ENCODE measurements at regions not wholly inside any gene's neighbourhood (a gene's known extent, or its start where the extent isn't known, plus 50 kb on each side); places are given as distances from the start of the nearest gene placed in this dataset.
A peak's percentile ranks its signal among the peaks of the same experiment; 100 is the strongest.

DNA sequence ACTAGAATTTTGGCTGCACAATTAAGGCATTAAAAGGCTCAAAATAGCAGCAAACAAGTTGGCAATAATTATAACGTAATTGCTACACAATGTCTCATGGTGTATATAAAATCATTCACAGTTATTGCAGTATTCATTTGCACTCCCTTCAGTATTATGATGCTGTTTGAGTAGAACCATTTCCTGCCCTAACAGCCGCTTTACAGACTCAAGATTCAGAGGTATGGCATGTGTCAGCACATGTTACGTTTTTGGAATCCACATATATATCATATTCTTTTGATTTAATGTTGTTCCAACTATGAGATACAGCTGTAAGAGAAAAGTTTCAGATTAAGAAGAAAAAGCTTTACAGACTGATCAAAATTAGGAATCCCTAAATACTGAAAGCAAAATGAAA lies 56.3 kb upstream of the NCKAP5 start:
- Histone ChIP-seq H3K27me3 (replicated peaks; ENCODE audit: control insufficient read depth, insufficient read depth, low read length) (no peaks in the 10 kb centered on the region), H3K9me3 (ENCODE audit: control insufficient read depth, low read length) (peaks cover 4% of the 10 kb centered on the region), H3K4me3 (ENCODE audit: low read length) (no peak overlapping the region), H3K9ac (ENCODE audit: low read length) (no peak overlapping the region), H3K4me1 (ENCODE audit: control insufficient read depth, insufficient read depth, low read length) (no peaks in the 10 kb centered on the region), H3K36me3 (ENCODE audit: control insufficient read depth, insufficient read depth, low read length, severe bottlenecking) (no peaks in the 10 kb centered on the region)
- no peak for DNase-seq (ENCODE audit: low read depth)

DNA sequence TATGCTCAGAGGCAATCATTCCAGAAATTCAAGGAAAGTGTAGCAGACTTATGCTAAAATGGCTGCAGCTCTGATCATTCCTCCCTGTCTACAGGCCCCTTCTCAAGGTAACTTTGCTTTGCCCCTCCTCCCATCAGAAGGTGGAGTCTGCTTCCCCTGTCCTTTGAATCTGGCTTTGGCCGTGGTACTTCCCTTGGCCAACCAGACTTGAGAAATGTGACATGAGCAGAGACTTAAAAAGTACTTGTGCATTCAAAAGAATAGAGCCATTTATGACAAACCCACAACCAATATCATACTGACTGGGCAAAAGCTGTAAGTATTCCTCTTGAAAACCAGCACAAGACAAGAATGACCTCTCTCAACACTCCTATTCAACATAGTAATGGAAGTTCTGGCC lies 59.5 kb upstream of the NCKAP5 start:
- H3K4me1 ChIP-seq (ENCODE audit: control insufficient read depth, insufficient read depth, low read length): no peaks in the 10 kb centered on the region

DNA sequence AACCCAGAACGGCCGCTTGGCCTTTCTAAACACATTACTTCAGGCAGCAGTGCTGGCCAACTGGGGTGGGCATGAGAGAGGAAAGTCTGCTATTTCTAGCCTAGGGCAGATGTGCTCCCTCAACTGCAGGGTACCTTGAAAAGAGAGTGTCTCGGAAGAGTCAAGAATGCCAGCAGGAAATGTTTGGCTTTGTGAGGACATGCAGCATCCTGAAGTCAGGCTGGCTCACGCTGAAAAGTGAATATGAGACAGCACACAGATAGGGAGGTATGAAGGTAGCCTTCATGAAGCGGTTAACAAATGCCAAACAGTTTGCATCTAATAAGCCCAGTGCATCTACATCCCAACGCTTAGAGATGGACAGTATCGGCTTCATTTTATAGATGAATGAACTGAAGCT lies 65.0 kb upstream of the NCKAP5 start:
- H3K9me3 ChIP-seq (ENCODE audit: control insufficient read depth, low read length): no peaks in the 10 kb centered on the region
- DNase-seq (ENCODE audit: low read depth): no peak
- peaks cover 9% of the 10 kb centered on the region for H3K4me1 ChIP-seq (ENCODE audit: control insufficient read depth, insufficient read depth, low read length)
- no peak overlapping the region for H3K9ac ChIP-seq (ENCODE audit: low read length)
- H3K36me3 ChIP-seq (ENCODE audit: control insufficient read depth, insufficient read depth, low read length, severe bottlenecking): no peaks in the 10 kb centered on the region
- peak overlapping the region; percentile 76 for H3K4me3 ChIP-seq (ENCODE audit: low read length)
- no peaks in the 10 kb centered on the region for H3K27me3 ChIP-seq (replicated peaks; ENCODE audit: control insufficient read depth, insufficient read depth, low read length)

More for the DNA sequence above, 59.5 kb upstream of the NCKAP5 start:
- DNase-seq (ENCODE audit: low read depth): no peak
- H3K4me3 ChIP-seq (ENCODE audit: low read length): no peak overlapping the region
- no peak overlapping the region for H3K9ac ChIP-seq (ENCODE audit: low read length)
- H3K36me3 ChIP-seq (ENCODE audit: control insufficient read depth, insufficient read depth, low read length, severe bottlenecking): no peaks in the 10 kb centered on the region
- H3K9me3 ChIP-seq (ENCODE audit: control insufficient read depth, low read length): no peaks in the 10 kb centered on the region
- no peaks in the 10 kb centered on the region for H3K27me3 ChIP-seq (replicated peaks; ENCODE audit: control insufficient read depth, insufficient read depth, low read length)

DNA sequence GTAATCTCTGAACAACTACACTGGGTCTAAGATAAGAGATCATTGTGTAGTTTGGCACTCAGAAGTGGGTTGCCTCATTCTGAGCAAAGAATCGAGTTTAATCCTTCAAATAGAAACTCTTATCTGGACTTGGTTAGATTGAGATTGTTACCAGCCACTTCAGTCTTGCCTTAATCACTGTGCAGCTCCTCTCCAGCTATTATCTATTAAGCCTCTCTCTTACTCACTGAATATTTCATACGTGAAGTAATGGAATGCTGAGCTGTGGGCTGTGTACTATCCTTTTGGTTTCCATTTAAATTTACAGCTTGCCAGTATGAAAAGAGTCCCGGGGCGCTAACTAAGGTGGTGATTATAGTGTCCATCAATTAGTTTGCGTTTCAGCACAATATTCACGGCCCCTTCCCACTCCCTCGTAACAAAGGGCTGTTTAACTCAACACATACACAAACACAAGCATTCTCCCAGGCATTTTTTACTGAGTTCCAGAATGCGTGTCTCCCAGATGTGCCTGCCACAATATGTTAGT lies 65.7 kb upstream of the NCKAP5 start:
- H3K4me3 ChIP-seq (ENCODE audit: low read length): peak overlapping the region; percentile 76
- no peaks in the 10 kb centered on the region for H3K9me3 ChIP-seq (ENCODE audit: control insufficient read depth, low read length)
- H3K36me3 ChIP-seq (ENCODE audit: control insufficient read depth, insufficient read depth, low read length, severe bottlenecking): no peaks in the 10 kb centered on the region
- H3K27me3 ChIP-seq (replicated peaks; ENCODE audit: control insufficient read depth, insufficient read depth, low read length): no peaks in the 10 kb centered on the region
- H3K9ac ChIP-seq (ENCODE audit: low read length): no peak overlapping the region
- DNase-seq (ENCODE audit: low read depth): no peak
- peaks cover 9% of the 10 kb centered on the region for H3K4me1 ChIP-seq (ENCODE audit: control insufficient read depth, insufficient read depth, low read length)

DNA sequence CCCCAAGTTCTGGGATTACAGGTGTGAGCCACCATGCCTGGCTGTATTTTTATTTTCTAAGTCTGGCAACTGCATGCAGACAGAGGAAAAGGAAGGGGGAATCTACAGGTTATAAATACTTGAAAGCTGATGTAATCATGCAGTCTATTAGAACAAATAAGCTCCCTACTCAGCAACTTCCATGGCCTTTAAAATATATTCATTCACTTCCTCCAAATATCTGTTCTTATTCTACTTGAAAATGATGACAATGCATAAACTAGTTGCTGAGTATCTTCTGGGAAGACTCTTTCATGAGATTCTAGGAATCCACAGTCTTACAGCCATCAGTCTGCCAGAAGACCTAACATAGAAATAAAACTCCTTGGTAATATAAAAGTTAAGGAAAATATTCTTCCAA lies 66.9 kb upstream of the NCKAP5 start:
- H3K4me3 ChIP-seq (ENCODE audit: low read length): no peak overlapping the region
- no peaks in the 10 kb centered on the region for H3K36me3 ChIP-seq (ENCODE audit: control insufficient read depth, insufficient read depth, low read length, severe bottlenecking)
- H3K4me1 ChIP-seq (ENCODE audit: control insufficient read depth, insufficient read depth, low read length): peaks cover 9% of the 10 kb centered on the region
- H3K27me3 ChIP-seq (replicated peaks; ENCODE audit: control insufficient read depth, insufficient read depth, low read length): no peaks in the 10 kb centered on the region
- no peaks in the 10 kb centered on the region for H3K9me3 ChIP-seq (ENCODE audit: control insufficient read depth, low read length)
- no peak overlapping the region for H3K9ac ChIP-seq (ENCODE audit: low read length)
- DNase-seq (ENCODE audit: low read depth): no peak

DNA sequence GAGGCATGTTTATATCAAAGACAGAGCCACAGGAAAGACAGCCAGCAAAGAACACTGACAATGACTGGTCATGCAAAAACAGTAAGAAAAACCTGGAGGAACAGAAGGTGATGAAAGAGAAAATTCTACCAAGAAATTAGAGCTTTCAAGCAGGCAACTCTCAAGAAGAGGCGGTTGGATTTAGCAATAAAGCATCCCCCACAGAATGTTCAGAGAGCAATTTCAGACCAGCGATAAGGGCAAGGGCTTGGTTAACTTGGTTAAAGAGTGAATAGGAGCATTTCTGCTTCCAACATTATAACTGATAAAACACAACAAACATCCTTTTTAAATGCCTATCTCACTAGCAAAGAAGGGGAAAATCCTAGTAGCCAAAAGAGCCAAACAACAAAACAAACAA lies 68.0 kb upstream of the NCKAP5 start:
- DNase-seq (ENCODE audit: low read depth): no peak
- Histone ChIP-seq H3K27me3 (replicated peaks; ENCODE audit: control insufficient read depth, insufficient read depth, low read length) (no peaks in the 10 kb centered on the region), H3K9ac (ENCODE audit: low read length) (no peak overlapping the region), H3K4me3 (ENCODE audit: low read length) (no peak overlapping the region), H3K9me3 (ENCODE audit: control insufficient read depth, low read length) (no peaks in the 10 kb centered on the region), H3K36me3 (ENCODE audit: control insufficient read depth, insufficient read depth, low read length, severe bottlenecking) (no peaks in the 10 kb centered on the region), H3K4me1 (ENCODE audit: control insufficient read depth, insufficient read depth, low read length) (peaks cover 9% of the 10 kb centered on the region)

DNA sequence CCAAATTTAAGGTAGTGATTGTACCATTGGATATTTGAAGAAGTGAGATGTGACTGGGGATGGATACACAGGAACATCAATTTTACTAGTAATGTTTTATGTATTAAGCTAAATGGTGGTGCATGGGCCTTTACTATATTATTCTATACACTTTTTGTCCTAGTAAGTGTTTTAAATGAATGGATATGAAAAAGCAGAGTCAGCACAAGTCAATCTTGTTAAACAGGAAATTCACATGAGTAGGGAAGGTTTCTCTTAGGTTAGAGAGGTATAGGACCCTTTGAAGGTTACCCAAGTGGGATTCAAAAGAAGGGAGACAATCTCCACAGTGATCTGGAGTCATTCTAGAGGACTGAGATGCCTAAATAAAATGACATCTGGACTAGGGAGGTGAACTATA lies 71.8 kb upstream of the NCKAP5 start:
- H3K27me3 ChIP-seq (replicated peaks; ENCODE audit: control insufficient read depth, insufficient read depth, low read length): no peaks in the 10 kb centered on the region
- no peak overlapping the region for H3K9ac ChIP-seq (ENCODE audit: low read length)
- peaks cover 14% of the 10 kb centered on the region for H3K4me1 ChIP-seq (ENCODE audit: control insufficient read depth, insufficient read depth, low read length)
- H3K4me3 ChIP-seq (ENCODE audit: low read length): no peak overlapping the region
- no peaks in the 10 kb centered on the region for H3K36me3 ChIP-seq (ENCODE audit: control insufficient read depth, insufficient read depth, low read length, severe bottlenecking)
- DNase-seq (ENCODE audit: low read depth): no peak
- no peaks in the 10 kb centered on the region for H3K9me3 ChIP-seq (ENCODE audit: control insufficient read depth, low read length)

DNA sequence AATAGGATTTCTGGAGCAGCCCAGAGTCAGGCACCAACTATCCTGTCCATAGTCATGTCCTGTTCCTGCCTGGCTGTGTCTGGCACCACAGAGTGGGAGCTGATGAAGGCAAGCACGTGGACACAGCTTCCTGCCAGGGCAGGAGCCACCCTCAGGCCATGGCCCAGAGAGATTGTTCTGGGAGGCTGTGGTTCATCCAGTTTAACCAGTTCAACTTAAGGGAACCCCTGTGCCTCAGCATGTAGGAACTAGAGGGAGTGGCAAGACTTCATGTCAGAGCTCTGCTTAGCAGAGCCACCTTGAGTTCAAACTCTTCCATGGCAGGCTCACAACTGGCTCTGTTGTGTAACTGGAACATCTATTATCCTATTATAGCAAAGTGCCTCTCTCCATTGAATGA lies 73.2 kb upstream of the NCKAP5 start:
- H3K4me3 ChIP-seq (ENCODE audit: low read length): no peak overlapping the region
- H3K4me1 ChIP-seq (ENCODE audit: control insufficient read depth, insufficient read depth, low read length): peaks cover 14% of the 10 kb centered on the region
- DNase-seq (ENCODE audit: low read depth): no peak
- H3K9me3 ChIP-seq (ENCODE audit: control insufficient read depth, low read length): no peaks in the 10 kb centered on the region
- no peaks in the 10 kb centered on the region for H3K27me3 ChIP-seq (replicated peaks; ENCODE audit: control insufficient read depth, insufficient read depth, low read length)
- H3K9ac ChIP-seq (ENCODE audit: low read length): no peak overlapping the region
- no peaks in the 10 kb centered on the region for H3K36me3 ChIP-seq (ENCODE audit: control insufficient read depth, insufficient read depth, low read length, severe bottlenecking)

DNA sequence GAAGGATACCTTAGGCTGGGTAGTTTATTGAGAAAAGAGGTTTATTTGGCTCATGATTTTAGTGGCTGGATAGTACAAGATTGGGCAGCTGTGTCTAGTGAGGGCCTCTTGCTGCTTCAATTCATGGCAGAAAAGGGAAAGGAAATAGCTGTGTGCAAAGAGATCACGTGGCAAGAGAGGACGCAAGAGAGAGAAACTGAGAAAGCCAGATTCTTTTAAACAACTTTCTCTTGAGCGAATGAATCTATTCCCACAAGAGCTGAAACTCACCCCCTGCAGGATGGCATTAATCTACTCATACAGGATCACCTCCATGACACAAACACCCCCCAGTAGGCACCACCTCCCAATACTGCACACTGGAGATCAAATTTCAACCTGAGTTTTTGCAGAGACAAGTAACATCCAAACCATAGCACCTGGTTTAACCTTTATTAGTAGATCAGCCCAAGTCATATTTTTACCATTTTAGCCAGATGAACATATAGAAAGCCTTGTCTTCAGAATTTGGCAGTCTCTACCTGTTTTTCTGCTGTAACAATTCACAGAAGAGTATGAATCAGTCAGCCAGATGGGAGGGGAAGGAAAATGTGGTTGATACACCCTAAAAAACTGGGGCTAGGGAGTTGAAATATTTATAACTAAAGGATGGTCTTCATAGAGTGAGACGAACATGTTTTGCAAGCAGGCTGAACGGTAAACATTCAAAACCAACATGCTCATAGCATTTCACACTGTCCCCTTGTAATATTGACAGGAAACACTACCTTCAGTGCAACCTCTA lies 73.9 kb upstream of the NCKAP5 start:
- no peak for DNase-seq (ENCODE audit: low read depth)
- no peaks in the 10 kb centered on the region for H3K36me3 ChIP-seq (ENCODE audit: control insufficient read depth, insufficient read depth, low read length, severe bottlenecking)
- no peak overlapping the region for H3K9ac ChIP-seq (ENCODE audit: low read length)
- no peak overlapping the region for H3K4me3 ChIP-seq (ENCODE audit: low read length)
- no peaks in the 10 kb centered on the region for H3K9me3 ChIP-seq (ENCODE audit: control insufficient read depth, low read length)
- H3K4me1 ChIP-seq (ENCODE audit: control insufficient read depth, insufficient read depth, low read length): peaks cover 14% of the 10 kb centered on the region
- no peaks in the 10 kb centered on the region for H3K27me3 ChIP-seq (replicated peaks; ENCODE audit: control insufficient read depth, insufficient read depth, low read length)

DNA sequence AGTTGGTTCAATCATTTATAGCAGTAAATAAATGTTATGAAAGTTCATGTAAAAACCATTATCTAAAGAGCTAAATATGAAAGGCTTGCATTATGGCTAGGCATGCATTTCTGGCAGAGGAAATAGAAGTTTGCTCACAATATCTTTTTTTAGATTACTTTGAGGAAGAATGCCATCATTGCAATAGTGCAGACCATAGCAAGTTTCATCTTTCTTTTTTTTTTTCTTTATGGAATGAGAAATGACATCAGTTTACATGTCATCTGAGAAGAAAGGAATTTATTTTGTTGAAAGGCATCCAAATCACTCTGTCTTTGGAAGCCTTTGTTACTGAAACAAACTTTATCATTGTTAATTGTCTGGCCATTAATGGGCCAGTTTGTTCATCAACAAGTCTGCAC lies 74.5 kb upstream of the NCKAP5 start:
- peaks cover 14% of the 10 kb centered on the region for H3K4me1 ChIP-seq (ENCODE audit: control insufficient read depth, insufficient read depth, low read length)
- H3K27me3 ChIP-seq (replicated peaks; ENCODE audit: control insufficient read depth, insufficient read depth, low read length): no peaks in the 10 kb centered on the region
- H3K9me3 ChIP-seq (ENCODE audit: control insufficient read depth, low read length): no peaks in the 10 kb centered on the region
- H3K4me3 ChIP-seq (ENCODE audit: low read length): no peak overlapping the region
- DNase-seq (ENCODE audit: low read depth): peak; percentile 74
- no peaks in the 10 kb centered on the region for H3K36me3 ChIP-seq (ENCODE audit: control insufficient read depth, insufficient read depth, low read length, severe bottlenecking)
- no peak overlapping the region for H3K9ac ChIP-seq (ENCODE audit: low read length)

DNA sequence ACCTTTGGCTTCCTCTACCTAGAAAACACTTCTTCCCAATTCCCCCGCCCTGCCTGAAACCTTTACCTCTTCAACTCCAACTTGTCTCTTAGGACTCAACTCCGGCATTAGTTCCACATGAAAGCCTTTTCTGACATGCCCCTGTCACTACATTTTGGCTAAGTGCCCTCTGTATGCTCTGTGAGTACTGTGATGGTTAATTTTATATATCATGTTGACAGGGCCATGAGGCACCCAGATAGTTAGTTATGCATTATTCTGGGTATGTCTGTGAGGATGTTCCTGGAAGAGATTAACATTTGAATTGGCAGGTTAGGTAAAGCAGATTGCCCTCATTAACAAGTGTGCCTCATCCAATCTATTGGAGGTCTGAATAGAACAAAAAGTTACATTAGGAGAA lies 75.6 kb upstream of the NCKAP5 start:
- no peak for DNase-seq (ENCODE audit: low read depth)
- Histone ChIP-seq H3K27me3 (replicated peaks; ENCODE audit: control insufficient read depth, insufficient read depth, low read length) (no peaks in the 10 kb centered on the region), H3K36me3 (ENCODE audit: control insufficient read depth, insufficient read depth, low read length, severe bottlenecking) (no peaks in the 10 kb centered on the region), H3K4me1 (ENCODE audit: control insufficient read depth, insufficient read depth, low read length) (peaks cover 14% of the 10 kb centered on the region), H3K4me3 (ENCODE audit: low read length) (no peak overlapping the region), H3K9ac (ENCODE audit: low read length) (no peak overlapping the region), H3K9me3 (ENCODE audit: control insufficient read depth, low read length) (no peaks in the 10 kb centered on the region)

DNA sequence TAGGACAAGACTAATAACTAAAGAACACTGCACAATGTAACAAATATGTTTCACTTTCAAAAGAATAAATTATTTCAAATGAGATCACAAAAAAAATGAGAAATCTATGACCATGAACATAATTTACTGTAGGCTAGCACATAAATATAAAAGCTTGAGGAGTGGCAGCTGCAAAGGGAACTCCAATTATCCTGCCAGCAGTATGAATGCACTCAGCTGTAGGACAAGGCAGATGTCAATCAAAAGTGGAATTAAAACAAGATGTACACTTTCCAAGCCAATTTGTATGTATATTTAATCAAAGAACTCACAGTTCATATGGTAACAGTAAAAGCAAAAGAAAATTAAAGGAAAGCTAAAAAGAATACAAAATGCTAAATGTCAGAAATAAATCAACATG lies 76.6 kb upstream of the NCKAP5 start:
- no peaks in the 10 kb centered on the region for H3K27me3 ChIP-seq (replicated peaks; ENCODE audit: control insufficient read depth, insufficient read depth, low read length)
- H3K9me3 ChIP-seq (ENCODE audit: control insufficient read depth, low read length): peaks cover 4% of the 10 kb centered on the region
- no peaks in the 10 kb centered on the region for H3K36me3 ChIP-seq (ENCODE audit: control insufficient read depth, insufficient read depth, low read length, severe bottlenecking)
- peaks cover 14% of the 10 kb centered on the region for H3K4me1 ChIP-seq (ENCODE audit: control insufficient read depth, insufficient read depth, low read length)
- no peak overlapping the region for H3K4me3 ChIP-seq (ENCODE audit: low read length)
- DNase-seq (ENCODE audit: low read depth): no peak
- no peak overlapping the region for H3K9ac ChIP-seq (ENCODE audit: low read length)

Data from adipocyte (in vitro differentiated cells).